ENCODE measurements at regions not wholly inside any gene's neighbourhood (a gene's known extent, or its start where the extent isn't known, plus 50 kb on each side); places are given as distances from the start of the nearest gene placed in this dataset.

DNA sequence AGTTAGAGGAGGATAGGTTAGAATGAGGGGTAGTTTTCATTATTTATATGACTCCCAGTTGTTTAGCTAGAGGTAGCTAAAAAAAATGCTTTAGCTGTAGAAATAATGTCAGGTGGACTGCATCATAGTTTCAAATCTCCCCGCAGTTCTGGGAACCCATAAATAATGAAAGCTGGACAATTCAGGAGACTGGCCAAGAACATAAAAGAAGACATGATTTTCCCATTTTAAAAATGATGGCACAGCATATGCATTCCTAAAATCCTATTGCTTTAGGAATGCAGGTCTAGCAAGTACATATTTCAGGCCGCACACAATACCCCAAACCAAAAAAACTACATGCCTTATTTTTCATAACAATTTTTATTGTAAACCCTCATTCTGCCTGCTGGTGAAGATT lies 143.3 kb downstream of the CTH start:
- TF ChIP-seq, protein P1, sequence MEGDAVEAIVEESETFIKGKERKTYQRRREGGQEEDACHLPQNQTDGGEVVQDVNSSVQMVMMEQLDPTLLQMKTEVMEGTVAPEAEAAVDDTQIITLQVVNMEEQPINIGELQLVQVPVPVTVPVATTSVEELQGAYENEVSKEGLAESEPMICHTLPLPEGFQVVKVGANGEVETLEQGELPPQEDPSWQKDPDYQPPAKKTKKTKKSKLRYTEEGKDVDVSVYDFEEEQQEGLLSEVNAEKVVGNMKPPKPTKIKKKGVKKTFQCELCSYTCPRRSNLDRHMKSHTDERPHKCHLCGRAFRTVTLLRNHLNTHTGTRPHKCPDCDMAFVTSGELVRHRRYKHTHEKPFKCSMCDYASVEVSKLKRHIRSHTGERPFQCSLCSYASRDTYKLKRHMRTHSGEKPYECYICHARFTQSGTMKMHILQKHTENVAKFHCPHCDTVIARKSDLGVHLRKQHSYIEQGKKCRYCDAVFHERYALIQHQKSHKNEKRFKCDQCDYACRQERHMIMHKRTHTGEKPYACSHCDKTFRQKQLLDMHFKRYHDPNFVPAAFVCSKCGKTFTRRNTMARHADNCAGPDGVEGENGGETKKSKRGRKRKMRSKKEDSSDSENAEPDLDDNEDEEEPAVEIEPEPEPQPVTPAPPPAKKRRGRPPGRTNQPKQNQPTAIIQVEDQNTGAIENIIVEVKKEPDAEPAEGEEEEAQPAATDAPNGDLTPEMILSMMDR (IDR thresholded peaks at IDR 0.05): no peak
- TF ChIP-seq POLR2A (IDR thresholded peaks at IDR 0.05): no peak

All from suprapubic skin (tissue), 3 donors.